MCF 10A (cell line): ENCODE measurements at regions not wholly inside any gene's neighbourhood (a gene's known extent, or its start where the extent isn't known, plus 50 kb on each side); places are given as distances from the start of the nearest gene placed in this dataset.

Source experiments
- BruUV-seq: library from RNA; stranded (reverse); fragments of 400-500 nt; replicated peaks from 2 replicates; lab custom pipeline; 2021; lab: Mats Ljungman, UMichigan
- CTCF ChIA-PET: fragments of 300-600 bp; sonication (Branson Sonifier 250); formaldehyde crosslinking; extraction: SDS; loops from one replicate; lab custom pipeline; 2021; ENCODE audit warnings: antibody characterized with exemption, inconsistent platforms; lab: Yijun Ruan, JAX
- POLR2A ChIA-PET: fragments of 300-600, 350-650 bp; sonication (Branson Sonifier 250); formaldehyde crosslinking; extraction: SDS; loops from one replicate; lab custom pipeline; 2020; ENCODE audit warnings: antibody characterized with exemption, inconsistent platforms; lab: Yijun Ruan, JAX
- DNase-seq: peaks from one replicate; pipeline ENCODE4 v3.0.0-alpha.2; 2018; ENCODE audit not compliant: unreplicated experiment
- H3K27ac Mint-ChIP-seq: one replicate; pipeline ENCODE4 v1.8.0; 2022; ENCODE audit warnings: mild to moderate bottlenecking, low read depth, mixed read lengths; ENCODE audit not compliant: unreplicated experiment
- H3K27me3 Mint-ChIP-seq: one replicate; pipeline ENCODE4 v1.8.0; 2022; ENCODE audit warnings: mixed read lengths; ENCODE audit not compliant: insufficient read depth, unreplicated experiment
- H3K36me3 Mint-ChIP-seq: one replicate; pipeline ENCODE4 v1.8.0; 2022; ENCODE audit warnings: mild to moderate bottlenecking, moderate library complexity, mixed read lengths; ENCODE audit not compliant: insufficient read depth, unreplicated experiment
- H3K4me1 Mint-ChIP-seq: one replicate; pipeline ENCODE4 v1.8.0; 2022; ENCODE audit warnings: mixed read lengths; ENCODE audit not compliant: insufficient read depth, unreplicated experiment
- H3K4me3 Mint-ChIP-seq: one replicate; pipeline ENCODE4 v1.8.0; 2022; ENCODE audit warnings: mild to moderate bottlenecking, moderate library complexity, mixed read lengths; ENCODE audit not compliant: unreplicated experiment
- H3K9me3 Mint-ChIP-seq: one replicate; pipeline ENCODE4 v1.8.0; 2022; ENCODE audit warnings: mixed read lengths; ENCODE audit not compliant: unreplicated experiment
- intact Hi-C: fragments of 100-400 bp; cut with micrococcal nuclease; formaldehyde crosslinking; loops from 2 replicates; pipeline ENCODE4 v1.14.1; 2022
- TF ChIP-seq, protein P1 (sequence below): fragments of 200-600 bp; IDR thresholded peaks from one replicate; pipeline ENCODE4 v1.8.0; 2022; ENCODE audit warnings: antibody characterized with exemption, mild to moderate bottlenecking; ENCODE audit not compliant: unreplicated experiment

DNA sequence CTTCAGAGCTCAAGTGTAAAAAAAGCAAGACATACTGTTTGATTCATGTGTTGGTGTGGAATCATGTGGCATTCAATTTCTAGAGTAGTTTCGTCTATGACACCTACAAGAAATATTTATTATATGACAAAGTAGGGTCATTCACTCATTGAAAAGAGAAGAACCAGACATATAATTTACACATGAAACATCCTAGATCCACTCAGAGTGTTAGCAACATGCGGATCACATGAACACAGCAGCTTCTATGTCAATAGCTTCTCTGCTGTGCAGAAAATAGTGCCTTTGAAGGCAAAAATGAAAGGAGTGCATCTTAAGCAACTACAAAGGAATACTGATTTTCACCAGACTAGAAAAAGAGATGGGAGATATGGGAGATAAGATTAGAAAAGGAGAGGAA is 569.8 kb downstream of the RPS29 start:
- TF ChIP-seq, protein P1, sequence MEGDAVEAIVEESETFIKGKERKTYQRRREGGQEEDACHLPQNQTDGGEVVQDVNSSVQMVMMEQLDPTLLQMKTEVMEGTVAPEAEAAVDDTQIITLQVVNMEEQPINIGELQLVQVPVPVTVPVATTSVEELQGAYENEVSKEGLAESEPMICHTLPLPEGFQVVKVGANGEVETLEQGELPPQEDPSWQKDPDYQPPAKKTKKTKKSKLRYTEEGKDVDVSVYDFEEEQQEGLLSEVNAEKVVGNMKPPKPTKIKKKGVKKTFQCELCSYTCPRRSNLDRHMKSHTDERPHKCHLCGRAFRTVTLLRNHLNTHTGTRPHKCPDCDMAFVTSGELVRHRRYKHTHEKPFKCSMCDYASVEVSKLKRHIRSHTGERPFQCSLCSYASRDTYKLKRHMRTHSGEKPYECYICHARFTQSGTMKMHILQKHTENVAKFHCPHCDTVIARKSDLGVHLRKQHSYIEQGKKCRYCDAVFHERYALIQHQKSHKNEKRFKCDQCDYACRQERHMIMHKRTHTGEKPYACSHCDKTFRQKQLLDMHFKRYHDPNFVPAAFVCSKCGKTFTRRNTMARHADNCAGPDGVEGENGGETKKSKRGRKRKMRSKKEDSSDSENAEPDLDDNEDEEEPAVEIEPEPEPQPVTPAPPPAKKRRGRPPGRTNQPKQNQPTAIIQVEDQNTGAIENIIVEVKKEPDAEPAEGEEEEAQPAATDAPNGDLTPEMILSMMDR: no peak
- intact Hi-C loops: no loop called here
- H3K27me3 Mint-ChIP-seq: no peaks in the 10 kb centered on the region
- peaks cover 7% of the 10 kb centered on the region for H3K9me3 Mint-ChIP-seq
- BruUV-seq: no TSS peak
- CTCF ChIA-PET: no interaction called here
- H3K27ac Mint-ChIP-seq: no peak overlapping the region
- no peak overlapping the region for H3K4me3 Mint-ChIP-seq
- H3K36me3 Mint-ChIP-seq: no peaks in the 10 kb centered on the region
- POLR2A ChIA-PET: no interaction called here
- no peaks in the 10 kb centered on the region for H3K4me1 Mint-ChIP-seq
- DNase-seq: no peak

DNA sequence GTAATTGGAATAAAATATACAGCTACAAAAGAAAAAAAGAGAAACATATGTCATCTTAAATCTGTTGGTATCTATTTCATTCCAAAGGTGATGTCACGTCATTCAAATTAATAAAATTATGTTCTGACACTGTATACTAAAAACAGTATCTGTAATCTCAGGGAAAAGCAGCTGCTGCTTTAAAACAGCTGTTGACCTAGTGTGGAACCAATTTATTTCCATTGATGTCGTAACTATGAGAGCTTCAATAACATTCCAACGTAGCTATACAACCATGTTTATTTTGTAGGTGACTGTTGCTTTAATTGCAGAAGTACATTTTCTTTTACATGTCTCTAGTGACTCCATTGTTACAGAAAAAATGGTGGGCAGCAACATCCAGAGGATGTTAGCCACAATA is 571.7 kb downstream of the RPS29 start:
- ChIA-PET POLR2A (no interaction called here), CTCF (no interaction called here)
- intact Hi-C loops: no loop called here
- TF ChIP-seq, protein P1: no peak
- DNase-seq: no peak
- Mint-ChIP-seq H3K9me3 (peaks cover 7% of the 10 kb centered on the region), H3K4me3 (no peak overlapping the region), H3K36me3 (no peaks in the 10 kb centered on the region), H3K27me3 (no peaks in the 10 kb centered on the region), H3K4me1 (no peaks in the 10 kb centered on the region), H3K27ac (no peak overlapping the region)
- BruUV-seq: no TSS peak

DNA sequence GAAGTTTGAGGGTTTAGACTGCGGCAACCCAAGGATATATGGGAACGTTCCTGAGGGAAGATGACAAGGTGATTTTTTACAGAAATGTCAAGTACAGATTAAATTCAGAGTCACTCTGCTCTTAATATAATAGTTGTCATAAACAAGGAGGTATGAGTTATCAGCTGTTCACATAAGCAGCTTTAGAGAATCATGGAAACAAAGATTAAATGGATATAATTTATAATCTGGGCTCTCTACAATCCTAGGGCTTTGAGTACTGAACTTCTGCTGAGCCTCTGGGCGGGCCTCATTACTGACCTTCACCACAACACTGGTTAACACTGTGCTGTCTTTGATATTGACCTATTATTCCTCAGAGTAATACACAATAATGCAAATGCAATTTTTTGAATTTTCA is 577.8 kb downstream of the RPS29 start:
- Mint-ChIP-seq H3K9me3 (peaks cover 1% of the 10 kb centered on the region), H3K4me3 (no peak overlapping the region), H3K36me3 (no peaks in the 10 kb centered on the region), H3K27me3 (no peaks in the 10 kb centered on the region), H3K4me1 (no peaks in the 10 kb centered on the region), H3K27ac (no peak overlapping the region)
- intact Hi-C loops: no loop called here
- TF ChIP-seq, protein P1: no peak
- ChIA-PET CTCF (no interaction called here), POLR2A (no interaction called here)
- no TSS peak for BruUV-seq
- DNase-seq: no peak

DNA sequence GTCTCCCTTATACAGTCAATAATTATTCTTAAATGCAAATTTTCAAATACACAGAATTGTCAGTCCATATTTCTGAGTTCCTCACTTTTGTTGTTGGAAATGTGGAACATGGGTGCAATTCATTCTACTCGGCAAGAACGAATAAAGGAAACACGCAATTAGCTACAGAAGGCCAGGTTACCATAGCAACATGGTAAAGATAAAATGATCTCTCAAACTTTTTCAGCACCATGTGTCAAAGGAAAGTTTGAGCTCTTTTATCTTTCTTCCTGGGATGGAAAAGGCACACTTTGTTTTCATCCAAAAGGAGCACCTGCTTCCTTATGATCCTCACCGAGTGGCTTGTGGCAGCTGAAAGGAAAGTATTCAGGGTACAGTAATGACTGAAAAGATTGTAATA is 595.0 kb downstream of the RPS29 start:
- CTCF ChIA-PET: no interaction called here
- intact Hi-C loops: no loop called here
- Mint-ChIP-seq H3K4me1 (no peaks in the 10 kb centered on the region), H3K27ac (no peak overlapping the region), H3K9me3 (peaks cover 13% of the 10 kb centered on the region), H3K4me3 (no peak overlapping the region), H3K27me3 (no peaks in the 10 kb centered on the region), H3K36me3 (no peaks in the 10 kb centered on the region)
- no peak for DNase-seq
- no TSS peak for BruUV-seq
- POLR2A ChIA-PET: no interaction called here
- TF ChIP-seq, protein P1: no peak
